Adipocyte (in vitro differentiated cells): ENCODE measurements at regions not wholly inside any gene's neighbourhood (a gene's known extent, or its start where the extent isn't known, plus 50 kb on each side); places are given as distances from the start of the nearest gene placed in this dataset.

ENCODE experiments used
- DNase-seq: peaks from one replicate; pipeline ENCODE4 v3.0.0-alpha.2; 2015; ENCODE audit warnings: low read depth
- H3K27me3 ChIP-seq: replicated peaks from 2 replicates; pipeline ENCODE4 v1.7.0; 2013; ENCODE audit warnings: mild to moderate bottlenecking, low read length, moderate library complexity; ENCODE audit not compliant: control insufficient read depth, insufficient read depth
- H3K36me3 ChIP-seq: 2 replicates; pipeline ENCODE4 v1.7.0; 2013; ENCODE audit warnings: low read length, mild to moderate bottlenecking, moderate library complexity; ENCODE audit not compliant: control insufficient read depth, insufficient read depth, severe bottlenecking
- H3K4me1 ChIP-seq: 2 replicates; pipeline ENCODE4 v1.7.0; 2013; ENCODE audit warnings: mild to moderate bottlenecking, low read length, moderate library complexity; ENCODE audit not compliant: control insufficient read depth, insufficient read depth
- H3K4me3 ChIP-seq: 2 replicates; pipeline ENCODE4 v1.7.0; 2013; ENCODE audit warnings: mild to moderate bottlenecking, low read length, moderate library complexity
- H3K9ac ChIP-seq: 2 replicates; pipeline ENCODE4 v1.7.0; 2013; ENCODE audit warnings: mild to moderate bottlenecking, low read length, moderate library complexity
- H3K9me3 ChIP-seq: 2 replicates; pipeline ENCODE4 v1.7.0; 2013; ENCODE audit warnings: mild to moderate bottlenecking, low read length, moderate library complexity; ENCODE audit not compliant: control insufficient read depth

GRCh38 chr2:234671231-234671630 lies 174.3 kb upstream of the ARL4C start:
- Histone ChIP-seq H3K4me1 (peaks cover 25% of the 10 kb centered on the region), H3K4me3 (no peak overlapping the region), H3K9ac (no peak overlapping the region), H3K36me3 (no peaks in the 10 kb centered on the region), H3K27me3 (no peaks in the 10 kb centered on the region), H3K9me3 (no peaks in the 10 kb centered on the region)
- no peak for DNase-seq

- Histone ChIP-seq H3K4me1 (peaks cover 25% of the 10 kb centered on the region), H3K36me3 (no peaks in the 10 kb centered on the region), H3K4me3 (no peak overlapping the region), H3K27me3 (no peaks in the 10 kb centered on the region), H3K9ac (no peak overlapping the region), H3K9me3 (no peaks in the 10 kb centered on the region)
- DNase-seq: no peak
These were observed 173.9 kb upstream of the ARL4C start for GRCh38 chr2:234670806-234671205.

GRCh38 chr2:234670052-234670451 lies 173.2 kb upstream of the ARL4C start:
- H3K4me3 ChIP-seq: no peak overlapping the region
- H3K4me1 ChIP-seq: peaks cover 18% of the 10 kb centered on the region
- no peaks in the 10 kb centered on the region for H3K36me3 ChIP-seq
- no peaks in the 10 kb centered on the region for H3K9me3 ChIP-seq
- peak; percentile 69 for DNase-seq
- H3K27me3 ChIP-seq: no peaks in the 10 kb centered on the region
- no peak overlapping the region for H3K9ac ChIP-seq

- Histone ChIP-seq H3K4me3 (no peak overlapping the region), H3K9ac (no peak overlapping the region), H3K4me1 (peaks cover 17% of the 10 kb centered on the region), H3K27me3 (no peaks in the 10 kb centered on the region), H3K9me3 (peaks cover 3% of the 10 kb centered on the region), H3K36me3 (no peaks in the 10 kb centered on the region)
- no peak for DNase-seq
These were observed 172.7 kb upstream of the ARL4C start for GRCh38 chr2:234669621-234670020.

GRCh38 chr2:234669001-234669400 lies 172.1 kb upstream of the ARL4C start:
- H3K4me1 ChIP-seq: peaks cover 11% of the 10 kb centered on the region
- no peaks in the 10 kb centered on the region for H3K27me3 ChIP-seq
- H3K36me3 ChIP-seq: no peaks in the 10 kb centered on the region
- H3K9ac ChIP-seq: no peak overlapping the region
- peaks cover 10% of the 10 kb centered on the region for H3K9me3 ChIP-seq
- no peak for DNase-seq
- no peak overlapping the region for H3K4me3 ChIP-seq

- Histone ChIP-seq H3K27me3 (no peaks in the 10 kb centered on the region), H3K4me1 (peaks cover 6% of the 10 kb centered on the region), H3K9ac (no peak overlapping the region), H3K36me3 (no peaks in the 10 kb centered on the region), H3K9me3 (peaks cover 22% of the 10 kb centered on the region), H3K4me3 (no peak overlapping the region)
- no peak for DNase-seq
These were observed 170.0 kb upstream of the ARL4C start for GRCh38 chr2:234666911-234667310.

GRCh38 chr2:234665304-234665703 lies 168.4 kb upstream of the ARL4C start:
- H3K36me3 ChIP-seq: no peaks in the 10 kb centered on the region
- peaks cover 5% of the 10 kb centered on the region for H3K27me3 ChIP-seq
- peaks cover 6% of the 10 kb centered on the region for H3K4me1 ChIP-seq
- peaks cover 24% of the 10 kb centered on the region for H3K9me3 ChIP-seq
- H3K9ac ChIP-seq: no peak overlapping the region
- no peak for DNase-seq
- H3K4me3 ChIP-seq: no peak overlapping the region

- H3K4me1 ChIP-seq: no peaks in the 10 kb centered on the region
- DNase-seq: no peak
- H3K36me3 ChIP-seq: no peaks in the 10 kb centered on the region
- peaks cover 29% of the 10 kb centered on the region for H3K9me3 ChIP-seq
- H3K9ac ChIP-seq: no peak overlapping the region
- peaks cover 5% of the 10 kb centered on the region for H3K27me3 ChIP-seq
- H3K4me3 ChIP-seq: no peak overlapping the region
These were observed 165.0 kb upstream of the ARL4C start for GRCh38 chr2:234661849-234662248.

GRCh38 chr2:234661175-234661574 lies 164.3 kb upstream of the ARL4C start:
- Histone ChIP-seq H3K36me3 (no peaks in the 10 kb centered on the region), H3K9ac (no peak overlapping the region), H3K9me3 (peaks cover 29% of the 10 kb centered on the region), H3K4me3 (no peak overlapping the region), H3K27me3 (peaks cover 5% of the 10 kb centered on the region), H3K4me1 (no peaks in the 10 kb centered on the region)
- DNase-seq: no peak

- Histone ChIP-seq H3K9me3 (peaks cover 5% of the 10 kb centered on the region), H3K9ac (no peak overlapping the region)
- DNase-seq: no peak
These were observed 158.8 kb upstream of the ARL4C start for GRCh38 chr2:234655706-234656105.

GRCh38 chr2:234650911-234651310 lies 154.0 kb upstream of the ARL4C start:
- Histone ChIP-seq H3K36me3 (no peaks in the 10 kb centered on the region), H3K4me1 (no peaks in the 10 kb centered on the region), H3K9ac (no peak overlapping the region), H3K27me3 (peaks cover 11% of the 10 kb centered on the region), H3K9me3 (no peaks in the 10 kb centered on the region), H3K4me3 (no peak overlapping the region)
- DNase-seq: no peak

More at GRCh38 chr2:234655706-234656105, 158.8 kb upstream of the ARL4C start:
- Histone ChIP-seq H3K36me3 (no peaks in the 10 kb centered on the region), H3K4me3 (no peak overlapping the region), H3K27me3 (peaks cover 7% of the 10 kb centered on the region), H3K4me1 (no peaks in the 10 kb centered on the region)

GRCh38 chr2:234649951-234650350 lies 153.1 kb upstream of the ARL4C start:
- peaks cover 4% of the 10 kb centered on the region for H3K27me3 ChIP-seq
- no peak overlapping the region for H3K9ac ChIP-seq

More at GRCh38 chr2:234649951-234650350, 153.1 kb upstream of the ARL4C start:
- DNase-seq: no peak
- Histone ChIP-seq H3K9me3 (peaks cover 3% of the 10 kb centered on the region), H3K4me3 (no peak overlapping the region), H3K36me3 (no peaks in the 10 kb centered on the region), H3K4me1 (no peaks in the 10 kb centered on the region)
